Vagina (tissue), 2 donors: ENCODE measurements at regions not wholly inside any gene's neighbourhood (a gene's known extent, or its start where the extent isn't known, plus 50 kb on each side); places are given as distances from the start of the nearest gene placed in this dataset.

Experiments used
- DNase-seq, 2 donors: peaks; one replicate each; pipeline ENCODE4 v3.0.0-alpha.2; 2017; ENCODE audit errors: extremely low spot score in 2 of 2
- H3K27ac ChIP-seq: fragments of 200-600 bp; sonication (generic); one replicate; pipeline ENCODE4 v1.5.1; 2019
- H3K27me3 ChIP-seq: fragments of 200-600 bp; sonication (generic); one replicate; pipeline ENCODE4 v1.5.1; 2019
- H3K36me3 ChIP-seq, 2 donors: fragments of 200-600 bp; sonication (generic); one replicate each; pipeline ENCODE4 v1.5.1; 2017 to 2019
- H3K4me1 ChIP-seq: fragments of 200-600 bp; sonication (generic); one replicate; pipeline ENCODE4 v1.5.1; 2019
- H3K4me3 ChIP-seq, 2 donors: fragments of 200-600 bp; sonication (generic); 1 replicate in 1 of 2; 2 replicates in 1 of 2; pipeline ENCODE4 v1.5.1; 2016 to 2019
- H3K9me3 ChIP-seq: fragments of 200-600 bp; sonication (generic); one replicate; pipeline ENCODE4 v1.5.1; 2019
- CTCF ChIP-seq, 3 experiments: fragments of 450-650 bp in 2 of 3; fragments of 200-600 bp in 1 of 3; sonication (generic) in 1 of 3; IDR thresholded peaks; one replicate each; pipeline ENCODE4 v1.5.1; 2017 to 2019; ENCODE audit warnings: antibody characterized with exemption in 3 of 3, mild to moderate bottlenecking in 2 of 3, moderate library complexity in 2 of 3
- POLR2A ChIP-seq, 2 donors: fragments of 450-650 bp; IDR thresholded peaks; one replicate each; pipeline ENCODE4 v1.6.1; 2017; ENCODE audit warnings: antibody characterized with exemption in 2 of 2, mild to moderate bottlenecking in 2 of 2, moderate library complexity in 2 of 2
- POLR2AphosphoS5 ChIP-seq, 2 donors: sonication (generic); formaldehyde crosslinking; IDR thresholded peaks; one replicate each; pipeline ENCODE4 v1.9.0; 2017; ENCODE audit warnings: antibody characterized with exemption in 2 of 2, mild to moderate bottlenecking in 2 of 2, low read depth in 1 of 2; ENCODE audit not compliant: insufficient read depth in 1 of 2
- intact Hi-C: fragments of 100-400 bp; cut with DNase I; formaldehyde crosslinking; loops from one replicate; pipeline ENCODE4 v1.15.1; 2023

- Histone ChIP-seq H3K9me3 (no peaks in the 10 kb centered on the region), H3K27ac (no peak overlapping the region), H3K36me3 (no peaks in the 10 kb centered on the region), H3K4me3 (no peak overlapping the region), H3K4me1 (no peaks in the 10 kb centered on the region), H3K27me3 (no peaks in the 10 kb centered on the region)
- no peak for DNase-seq
- intact Hi-C loops: no loop called here
- no peak for TF ChIP-seq POLR2A (IDR thresholded peaks at IDR 0.05)
- TF ChIP-seq POLR2AphosphoS5 (IDR thresholded peaks at IDR 0.05; ENCODE audit: insufficient read depth in 1 of 2, low read depth in 1 of 2): no peak
- TF ChIP-seq CTCF (IDR thresholded peaks at IDR 0.05): no peak
Measured at GRCh38 chr4:71167083-71167482, 171.7 kb upstream of the SLC4A4 start.

GRCh38 chr4:71171592-71171991 lies 167.2 kb upstream of the SLC4A4 start:
- TF ChIP-seq POLR2AphosphoS5 (IDR thresholded peaks at IDR 0.05; ENCODE audit: insufficient read depth in 1 of 2, low read depth in 1 of 2): no peak
- TF ChIP-seq POLR2A (IDR thresholded peaks at IDR 0.05): no peak
- TF ChIP-seq CTCF (IDR thresholded peaks at IDR 0.05): no peak
- Histone ChIP-seq H3K4me3 (no peak overlapping the region), H3K9me3 (no peaks in the 10 kb centered on the region), H3K27ac (no peak overlapping the region), H3K27me3 (no peaks in the 10 kb centered on the region), H3K36me3 (no peaks in the 10 kb centered on the region), H3K4me1 (no peaks in the 10 kb centered on the region)
- DNase-seq: no peak
- intact Hi-C loops: no loop called here

DNA sequence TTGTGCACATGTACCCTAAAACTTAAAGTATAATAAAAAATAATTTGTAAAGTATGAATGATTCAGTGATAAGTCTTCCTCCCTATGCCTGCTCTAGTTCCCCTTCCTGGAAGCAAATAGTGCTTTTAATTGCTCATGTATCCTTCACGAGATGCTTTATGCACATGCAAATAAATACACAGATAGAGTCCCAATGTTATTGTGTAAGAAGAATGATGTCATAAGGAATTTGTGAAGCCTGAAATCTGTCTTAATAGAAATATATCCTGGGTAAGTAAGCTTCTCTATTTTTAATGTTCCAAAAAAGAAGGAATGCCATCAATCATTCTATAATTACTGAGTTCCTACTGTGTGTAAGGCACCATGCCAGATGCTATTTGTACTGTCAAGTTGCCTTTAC lies 157.5 kb upstream of the SLC4A4 start:
- Histone ChIP-seq H3K9me3 (no peaks in the 10 kb centered on the region), H3K4me3 (no peak overlapping the region), H3K36me3 (no peaks in the 10 kb centered on the region), H3K27ac (no peak overlapping the region), H3K4me1 (no peaks in the 10 kb centered on the region), H3K27me3 (no peaks in the 10 kb centered on the region)
- TF ChIP-seq POLR2AphosphoS5 (IDR thresholded peaks at IDR 0.05; ENCODE audit: insufficient read depth in 1 of 2, low read depth in 1 of 2) (no peak), POLR2A (IDR thresholded peaks at IDR 0.05) (no peak), CTCF (IDR thresholded peaks at IDR 0.05) (no peak)
- intact Hi-C loops: no loop called here
- DNase-seq: no peak

DNA sequence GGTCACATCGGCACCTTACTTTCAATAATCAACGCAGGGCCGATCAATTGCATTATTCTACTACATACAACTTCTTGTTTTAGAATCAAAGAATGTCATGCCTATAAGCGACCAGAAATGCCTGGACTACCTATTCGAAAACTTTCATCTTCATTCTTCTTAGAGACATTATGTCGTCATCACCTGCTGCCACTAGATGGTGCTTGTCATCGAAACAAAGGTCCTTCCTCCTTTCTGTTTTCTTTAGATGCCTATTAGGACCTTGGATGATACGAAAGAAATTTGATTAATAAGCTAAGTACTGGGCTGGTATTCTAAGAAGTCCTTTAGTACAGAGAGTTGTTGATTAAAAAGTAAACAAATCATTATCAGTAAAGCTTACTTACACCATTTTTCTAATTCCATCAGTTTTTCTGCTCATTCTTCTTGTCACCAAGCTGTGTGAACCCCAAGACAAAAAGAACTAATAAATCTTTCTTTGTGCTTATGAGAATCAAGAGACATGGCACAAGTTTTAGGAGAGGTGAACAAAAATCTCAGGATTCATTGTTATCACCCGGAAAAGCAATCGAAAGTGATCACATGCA lies 154.5 kb upstream of the SLC4A4 start:
- intact Hi-C loops: no loop called here
- H3K4me1 ChIP-seq: no peaks in the 10 kb centered on the region

More for the DNA sequence above, 154.5 kb upstream of the SLC4A4 start:
- H3K36me3 ChIP-seq: no peaks in the 10 kb centered on the region
- no peak overlapping the region for H3K4me3 ChIP-seq
- peak in 2 of 3 experiments; percentile 32 to 36 for TF ChIP-seq CTCF (IDR thresholded peaks at IDR 0.05)
- no peak for TF ChIP-seq POLR2A (IDR thresholded peaks at IDR 0.05)
- no peak for DNase-seq
- no peaks in the 10 kb centered on the region for H3K9me3 ChIP-seq
- no peaks in the 10 kb centered on the region for H3K27me3 ChIP-seq
- H3K27ac ChIP-seq: no peak overlapping the region
